ENCODE measurements at regions not wholly inside any gene's neighbourhood (a gene's known extent, or its start where the extent isn't known, plus 50 kb on each side); places are given as distances from the start of the nearest gene placed in this dataset.

- no peak for TF ChIP-seq REST (IDR thresholded peaks at IDR 0.05; ENCODE audit: insufficient read depth in 1 of 2, low read depth in 2 of 2, low read length in 2 of 2)
Measured at GRCh38 chr3:118765636-118766305, 268.9 kb downstream of the IGSF11 start.

GRCh38 chr3:118766306-118766669 lies 268.4 kb downstream of the IGSF11 start:
- TF ChIP-seq TAF1 (IDR thresholded peaks at IDR 0.05; ENCODE audit: borderline replicate concordance, insufficient read depth, low read length) (no peak), FOXP2 (optimal IDR thresholded peaks at IDR 0.05; ENCODE audit: borderline replicate concordance, extremely low read depth, extremely low read length, insufficient read depth) (no peak), SIN3A (IDR thresholded peaks at IDR 0.05; ENCODE audit: borderline replicate concordance, insufficient read depth, low read length) (no peak), POLR2AphosphoS5 (IDR thresholded peaks at IDR 0.05; ENCODE audit: low read depth, low read length) (no peak), REST (IDR thresholded peaks at IDR 0.05; ENCODE audit: insufficient read depth in 1 of 2, low read depth in 2 of 2, low read length in 2 of 2) (no peak)

GRCh38 chr3:118772036-118772435 lies 262.6 kb downstream of the IGSF11 start:
- TF ChIP-seq REST (IDR thresholded peaks at IDR 0.05; ENCODE audit: insufficient read depth in 1 of 2, low read depth in 2 of 2, low read length in 2 of 2): no peak
- no peak for TF ChIP-seq FOXP2 (optimal IDR thresholded peaks at IDR 0.05; ENCODE audit: borderline replicate concordance, extremely low read depth, extremely low read length, insufficient read depth)
- TF ChIP-seq TAF1 (IDR thresholded peaks at IDR 0.05; ENCODE audit: borderline replicate concordance, insufficient read depth, low read length): no peak
- TF ChIP-seq POLR2AphosphoS5 (IDR thresholded peaks at IDR 0.05; ENCODE audit: low read depth, low read length): no peak
- no peak for TF ChIP-seq SIN3A (IDR thresholded peaks at IDR 0.05; ENCODE audit: borderline replicate concordance, insufficient read depth, low read length)

GRCh38 chr3:118772547-118773011 lies 262.1 kb downstream of the IGSF11 start:
- no peak for TF ChIP-seq REST (IDR thresholded peaks at IDR 0.05; ENCODE audit: insufficient read depth in 1 of 2, low read depth in 2 of 2, low read length in 2 of 2)
- TF ChIP-seq TAF1 (IDR thresholded peaks at IDR 0.05; ENCODE audit: borderline replicate concordance, insufficient read depth, low read length): no peak
- TF ChIP-seq POLR2AphosphoS5 (IDR thresholded peaks at IDR 0.05; ENCODE audit: low read depth, low read length): no peak
- TF ChIP-seq SIN3A (IDR thresholded peaks at IDR 0.05; ENCODE audit: borderline replicate concordance, insufficient read depth, low read length): no peak
- no peak for TF ChIP-seq FOXP2 (optimal IDR thresholded peaks at IDR 0.05; ENCODE audit: borderline replicate concordance, extremely low read depth, extremely low read length, insufficient read depth)

- TF ChIP-seq REST (IDR thresholded peaks at IDR 0.05; ENCODE audit: insufficient read depth in 1 of 2, low read depth in 2 of 2, low read length in 2 of 2) (no peak), TAF1 (IDR thresholded peaks at IDR 0.05; ENCODE audit: borderline replicate concordance, insufficient read depth, low read length) (no peak), SIN3A (IDR thresholded peaks at IDR 0.05; ENCODE audit: borderline replicate concordance, insufficient read depth, low read length) (no peak), POLR2AphosphoS5 (IDR thresholded peaks at IDR 0.05; ENCODE audit: low read depth, low read length) (no peak), FOXP2 (optimal IDR thresholded peaks at IDR 0.05; ENCODE audit: borderline replicate concordance, extremely low read depth, extremely low read length, insufficient read depth) (no peak)
Measured at GRCh38 chr3:118775021-118775420, 259.6 kb downstream of the IGSF11 start.

All from PFSK-1 (cell line).